HG03135 (cell line): ENCODE measurements at regions not wholly inside any gene's neighbourhood (a gene's known extent, or its start where the extent isn't known, plus 50 kb on each side); places are given as distances from the start of the nearest gene placed in this dataset.

ENCODE experiments used
- ATAC-seq: cut with Tn5 transposase; IDR thresholded peaks from one replicate; pipeline ENCODE4 v1.9.1; 2021; ENCODE audit warnings: mild to moderate bottlenecking, moderate library complexity; ENCODE audit not compliant: unreplicated experiment

DNA sequence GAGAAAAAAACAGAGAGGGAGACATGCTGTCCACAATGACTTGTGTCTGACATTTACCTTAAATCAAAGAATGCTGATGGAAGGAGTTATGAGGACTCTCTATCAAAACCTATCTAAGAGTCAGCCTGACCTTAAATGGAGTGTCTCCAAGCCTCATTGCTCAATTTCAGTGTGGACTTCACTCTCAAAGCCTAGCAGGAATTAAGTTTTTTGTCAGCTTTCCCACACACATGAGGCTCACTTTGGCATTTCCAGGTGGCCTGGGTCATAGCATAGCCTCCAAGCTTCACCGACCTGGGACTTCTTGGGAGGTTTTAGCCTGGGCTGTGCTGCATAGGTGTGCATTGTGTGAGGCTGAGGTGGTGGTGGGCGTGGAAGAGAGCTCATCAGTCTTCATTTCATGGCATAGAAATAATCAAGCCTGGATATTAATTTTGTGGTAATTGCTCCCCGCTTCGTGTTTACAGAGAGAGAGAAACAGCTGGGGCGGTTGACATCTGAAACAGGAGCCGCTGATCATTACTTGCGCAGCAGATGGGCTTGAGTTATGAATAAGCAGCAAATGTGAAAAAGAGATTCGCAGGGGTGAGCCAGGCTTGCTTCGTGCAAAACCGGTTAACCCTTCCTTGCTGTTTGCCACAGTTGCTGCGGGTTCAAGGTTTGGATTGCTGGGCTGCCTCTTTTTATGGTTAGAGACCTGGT, 647.8 kb downstream of the INHBA start:
- no peak for ATAC-seq

DNA sequence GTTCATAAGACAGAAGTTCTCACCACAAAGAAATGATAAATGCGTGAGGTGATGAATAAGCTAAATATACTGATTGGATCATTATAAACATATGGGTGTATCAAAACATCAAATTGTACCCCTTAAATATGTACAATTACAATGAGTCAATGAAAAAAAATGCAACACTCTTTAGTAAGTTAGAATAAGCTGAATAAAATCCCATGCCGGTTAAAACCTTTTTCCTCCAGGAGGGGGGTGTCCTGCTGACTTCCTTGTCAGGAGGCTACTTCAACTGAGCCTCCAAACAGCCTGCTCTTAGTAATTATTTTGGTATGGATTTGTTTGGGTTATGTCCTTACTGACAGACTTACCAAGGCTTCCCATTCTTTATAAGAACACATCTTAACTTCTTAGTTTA, 649.1 kb downstream of the INHBA start:
- ATAC-seq = no peak

DNA sequence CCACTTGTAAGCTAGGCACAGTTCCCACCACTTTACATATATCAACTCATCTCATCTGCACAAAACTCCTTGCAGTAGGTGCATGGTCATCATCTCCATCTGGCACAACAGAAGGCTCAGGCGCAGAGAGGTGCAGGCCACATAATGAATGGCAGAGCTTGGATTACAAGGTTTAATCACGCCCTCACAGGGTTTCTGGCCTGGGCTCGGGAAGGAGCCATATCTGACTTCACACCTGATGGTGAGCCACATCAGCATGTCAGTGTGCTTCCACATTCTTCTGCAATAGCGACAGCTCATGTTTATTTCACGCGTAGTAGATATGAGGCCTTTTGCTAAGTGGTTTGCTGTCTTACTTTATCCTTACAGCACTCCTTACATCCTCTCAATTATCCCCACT, 650.2 kb downstream of the INHBA start:
- no peak for ATAC-seq

DNA sequence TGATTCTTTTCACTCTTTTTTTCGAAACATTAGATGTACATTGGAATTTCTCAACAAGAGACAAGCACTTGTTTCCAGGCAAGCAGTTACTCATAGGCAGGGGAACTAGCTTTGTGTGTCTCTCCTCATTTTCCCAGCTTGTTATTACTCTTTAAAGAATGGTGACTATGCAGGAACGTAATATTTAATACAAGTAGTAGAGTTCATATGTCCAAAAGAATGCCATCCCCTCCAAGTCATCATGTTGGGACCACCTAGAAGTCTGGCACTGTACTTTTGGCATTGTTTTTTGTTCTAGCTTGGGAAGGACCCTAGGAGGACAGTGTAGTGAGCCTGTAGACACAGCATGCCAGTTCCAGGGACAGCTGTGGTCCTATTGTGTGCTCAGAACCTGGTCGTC, 650.7 kb downstream of the INHBA start:
- no peak for ATAC-seq

DNA sequence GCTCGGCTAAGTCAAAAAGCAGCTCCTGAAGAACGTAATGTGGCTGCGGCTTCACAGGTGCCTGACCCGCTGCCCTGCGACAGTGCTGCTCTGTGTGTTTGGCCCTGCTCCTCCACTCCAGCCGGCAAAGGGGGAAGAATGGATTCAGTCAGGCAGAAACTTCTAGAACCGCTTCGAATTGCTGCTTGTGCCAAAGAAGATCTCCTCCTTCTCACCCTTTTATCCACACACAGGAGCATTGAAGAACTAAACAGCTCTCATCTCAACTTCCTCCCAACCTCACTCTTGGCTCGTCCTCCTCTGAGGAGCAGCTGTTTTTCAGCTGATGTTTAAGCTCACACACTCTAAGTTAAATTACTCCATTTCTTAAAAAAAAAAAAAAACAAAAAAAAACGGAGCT, 651.4 kb downstream of the INHBA start:
- no peak for ATAC-seq

DNA sequence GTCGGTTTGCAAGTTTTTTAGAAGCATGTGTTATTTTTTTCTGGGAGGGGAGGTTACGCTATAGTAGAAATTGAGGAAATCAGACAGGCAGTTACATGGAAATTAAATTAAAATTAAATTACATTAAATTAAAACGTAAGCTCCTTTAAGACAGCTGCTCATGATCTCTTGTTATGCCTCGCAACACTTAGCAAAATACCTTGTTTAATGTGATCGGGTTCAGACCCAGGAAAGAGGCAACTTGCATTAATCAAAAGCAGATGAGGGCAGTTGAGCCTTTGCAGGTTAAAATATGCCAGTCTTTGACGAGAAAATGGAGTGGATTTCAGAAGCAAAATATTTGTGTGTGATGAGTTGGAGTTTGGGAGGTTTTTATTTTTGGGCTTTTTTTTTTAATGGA, 651.8 kb downstream of the INHBA start:
- ATAC-seq = no peak

DNA sequence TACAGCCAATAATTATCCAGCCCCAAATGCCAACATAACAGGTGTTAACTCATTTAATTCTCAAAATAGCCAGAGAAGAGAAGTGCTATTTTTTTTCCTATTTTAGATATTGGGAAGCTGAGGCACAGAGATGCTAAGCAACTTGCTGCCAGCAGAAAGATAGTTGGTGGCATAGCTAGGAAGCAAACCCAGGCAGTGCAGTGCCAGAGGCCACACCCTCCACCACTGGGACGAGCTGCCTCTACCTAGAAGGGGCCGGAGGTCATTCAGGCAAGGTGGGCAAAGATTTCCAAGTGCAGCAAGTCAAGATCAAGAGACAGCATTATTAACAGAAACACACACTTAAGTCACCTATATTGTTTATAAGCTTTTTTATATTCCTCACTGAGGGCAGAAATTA, 654.1 kb downstream of the INHBA start:
- no peak for ATAC-seq

DNA sequence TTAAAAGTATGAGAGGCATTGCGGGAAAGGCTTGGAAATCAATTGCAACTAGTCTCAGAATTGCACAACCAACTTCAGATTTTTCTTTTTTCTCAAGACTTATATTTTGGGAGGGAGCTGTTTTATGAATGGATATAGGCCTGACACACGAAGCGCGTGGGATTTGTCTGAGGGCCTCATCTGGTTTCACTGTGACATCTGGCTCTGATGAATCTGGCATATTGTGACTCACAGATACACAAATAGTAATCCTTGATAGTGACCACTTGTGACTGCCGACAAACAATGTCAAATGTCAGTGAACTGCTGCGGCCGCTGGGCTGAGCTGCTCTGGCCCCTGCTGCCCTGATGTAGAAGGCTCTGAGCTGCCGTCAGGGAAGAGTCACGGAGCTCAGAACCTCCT, 655.1 kb downstream of the INHBA start:
- no peak for ATAC-seq

DNA sequence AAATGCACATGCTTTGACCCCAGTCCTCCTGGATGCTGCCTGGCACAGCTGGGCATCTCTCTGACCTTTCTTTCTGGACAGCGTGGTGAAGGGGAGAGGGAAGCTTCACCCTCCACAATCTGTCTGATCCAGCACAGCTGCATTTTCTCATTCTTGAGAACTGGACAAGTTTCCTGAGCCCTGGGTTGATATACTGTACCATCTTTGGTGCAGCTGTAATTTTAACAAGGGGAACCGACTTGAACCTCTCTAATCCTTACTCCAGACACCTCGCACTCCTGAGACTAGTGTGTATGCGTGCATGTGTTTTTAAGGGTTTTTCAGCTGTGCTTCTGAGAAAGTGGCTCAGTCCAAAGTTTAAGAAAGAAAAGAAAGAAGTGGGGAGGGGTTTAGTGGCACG, 655.7 kb downstream of the INHBA start:
- ATAC-seq = no peak

DNA sequence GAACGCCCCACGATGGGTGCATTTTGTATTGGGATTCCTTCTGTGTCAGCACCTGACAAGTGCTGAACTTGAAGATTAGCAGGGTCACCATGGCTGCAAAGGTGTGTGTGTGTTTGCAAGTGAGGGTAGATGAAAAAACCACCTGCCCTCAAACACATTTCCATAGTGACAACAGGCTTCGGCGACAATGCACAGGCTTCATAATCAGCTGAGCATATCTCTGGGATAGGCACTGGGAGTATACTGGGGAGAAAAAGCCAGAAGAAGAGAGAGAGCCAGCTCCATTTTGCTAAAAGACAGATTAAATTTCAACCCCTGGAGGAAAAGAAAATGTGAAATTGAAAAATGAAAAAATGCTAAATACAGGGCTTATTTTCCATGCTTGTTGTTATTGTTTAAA, 656.1 kb downstream of the INHBA start:
- ATAC-seq = no peak

DNA sequence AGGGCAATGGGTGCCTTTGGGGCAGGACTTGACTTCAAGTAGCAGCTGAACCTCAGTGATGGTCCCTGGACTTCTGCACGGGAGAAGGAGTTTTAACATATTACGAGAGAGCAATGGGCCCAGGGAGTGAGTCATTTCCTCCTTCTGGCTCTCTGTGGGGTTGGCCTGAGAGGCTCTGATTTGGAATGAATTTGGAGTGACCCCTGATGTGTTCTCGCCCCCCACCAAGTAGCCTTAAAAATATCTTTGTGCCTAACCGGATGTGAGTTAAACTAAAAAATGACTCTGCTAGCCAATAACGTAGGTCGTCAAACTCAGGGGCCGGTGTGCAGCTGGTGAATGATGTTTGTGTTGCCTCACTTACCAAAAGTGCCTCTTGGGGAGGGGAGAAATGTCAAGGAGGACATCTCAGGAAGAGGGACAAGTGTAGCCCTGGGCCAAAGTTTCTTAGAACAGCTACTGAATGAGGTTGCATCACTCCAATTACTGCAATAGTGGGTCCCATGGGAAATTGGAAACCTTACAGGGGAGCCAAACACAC, 656.6 kb downstream of the INHBA start:
- ATAC-seq = no peak

DNA sequence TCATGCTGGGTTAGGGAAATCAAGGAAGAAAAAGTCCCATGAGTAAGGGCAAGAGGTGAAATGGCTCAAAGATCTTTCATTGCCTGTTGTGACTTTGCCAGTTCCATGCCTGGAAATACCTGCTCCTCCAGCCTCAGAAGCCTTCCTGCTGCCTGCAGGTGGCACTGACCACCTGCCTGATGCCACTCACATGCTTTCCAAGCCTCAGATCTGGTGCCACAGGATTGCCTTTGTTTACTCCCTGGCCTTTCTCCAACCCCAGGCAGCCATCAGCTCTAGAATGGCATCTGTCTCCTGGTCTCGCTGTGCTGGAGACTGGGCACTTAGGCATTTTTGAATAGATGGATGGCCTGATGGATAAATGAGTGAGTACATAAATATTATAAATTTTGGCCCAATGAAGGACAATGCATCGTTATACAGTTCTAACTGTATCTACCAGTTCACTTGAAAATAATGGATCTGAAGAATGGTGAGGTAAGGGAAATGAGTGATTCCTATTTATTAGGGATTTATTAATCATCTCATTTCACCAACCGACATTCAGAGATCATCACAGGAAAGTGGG, 657.2 kb downstream of the INHBA start:
- no peak for ATAC-seq

DNA sequence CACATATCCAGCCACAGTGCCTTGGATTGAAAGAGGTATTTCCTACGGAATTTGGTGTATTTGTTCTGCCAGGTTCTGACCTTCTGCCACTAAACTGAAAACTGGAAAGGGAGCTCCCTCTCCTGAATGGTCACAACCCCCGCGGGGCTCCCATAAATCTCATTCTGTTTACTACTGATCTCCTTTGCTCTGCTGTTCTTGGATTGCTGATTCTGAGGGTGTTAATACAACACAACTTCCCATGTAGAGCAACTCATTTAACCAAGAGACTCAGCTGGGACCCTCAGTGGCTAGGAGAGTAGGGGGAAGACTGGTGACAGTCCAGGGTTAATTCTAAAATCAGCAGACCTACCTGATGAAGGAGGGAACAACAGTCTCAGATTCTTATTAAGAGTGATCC, 662.9 kb downstream of the INHBA start:
- ATAC-seq = no peak

DNA sequence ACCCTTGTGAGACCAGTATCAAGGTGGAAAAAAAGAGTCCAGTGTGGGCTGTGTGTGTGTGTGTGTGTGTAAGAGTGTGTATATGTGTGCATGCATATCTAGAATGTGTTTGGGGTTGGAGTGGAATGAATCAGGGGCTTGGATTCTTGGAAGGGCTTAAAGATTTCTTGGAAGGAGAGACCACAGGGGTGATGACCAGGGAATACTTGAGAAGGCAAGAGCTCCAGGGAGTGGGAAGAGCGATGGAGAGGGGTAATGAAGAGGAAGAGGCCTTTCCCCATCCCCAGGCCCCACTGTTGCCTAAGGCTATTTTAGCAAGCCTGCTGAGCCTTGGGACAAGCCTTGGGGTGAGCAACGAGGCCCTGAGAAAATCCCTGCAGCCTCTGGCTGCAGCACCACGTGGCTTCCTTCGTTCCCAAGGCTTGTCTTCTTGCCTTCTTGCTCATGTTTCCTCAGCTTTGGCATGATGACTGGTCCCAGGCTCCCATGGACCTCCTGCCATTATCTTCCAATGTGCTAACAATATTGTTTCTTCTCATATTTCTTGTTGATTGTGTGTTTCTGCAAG, 663.4 kb downstream of the INHBA start:
- no peak for ATAC-seq

DNA sequence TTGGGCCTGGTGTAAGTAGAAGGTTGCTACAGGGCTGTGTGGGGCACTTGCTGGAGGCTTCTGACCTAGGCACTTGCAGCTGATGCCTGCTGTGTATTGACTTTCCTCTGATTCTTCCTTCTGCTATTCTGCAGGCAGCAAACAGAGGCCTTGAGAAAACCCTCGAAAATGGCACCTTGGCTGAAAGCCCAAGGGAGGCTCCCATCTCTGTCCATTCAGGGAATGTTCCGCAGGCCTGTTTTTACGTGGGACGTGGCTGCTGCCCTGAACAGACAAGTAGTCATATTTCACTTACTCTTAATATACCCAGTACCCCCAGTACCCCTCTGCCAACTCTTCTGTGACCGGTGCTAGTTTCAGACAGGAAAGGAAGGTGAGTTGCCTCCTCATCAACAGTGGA, 664.7 kb downstream of the INHBA start:
- ATAC-seq = no peak

DNA sequence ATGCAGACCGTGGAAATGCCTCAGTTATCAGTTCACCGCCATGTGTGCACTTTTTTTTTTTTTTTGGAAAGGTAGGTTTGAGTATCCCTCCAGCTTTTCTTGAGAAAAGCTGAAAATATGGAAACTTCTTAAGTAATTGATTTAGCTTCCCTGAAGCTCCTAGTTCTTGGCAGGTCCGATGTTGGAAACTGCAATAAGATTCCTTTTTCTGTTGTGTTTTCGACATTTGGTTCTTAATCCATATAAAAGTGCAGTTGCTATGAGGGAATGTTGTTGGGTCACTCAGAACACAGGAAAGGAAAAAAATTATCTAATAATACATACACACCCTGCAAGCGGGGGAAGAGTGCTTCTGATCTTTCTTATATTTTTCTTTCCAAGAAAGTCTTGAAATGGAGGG, 665.2 kb downstream of the INHBA start:
- no peak for ATAC-seq

DNA sequence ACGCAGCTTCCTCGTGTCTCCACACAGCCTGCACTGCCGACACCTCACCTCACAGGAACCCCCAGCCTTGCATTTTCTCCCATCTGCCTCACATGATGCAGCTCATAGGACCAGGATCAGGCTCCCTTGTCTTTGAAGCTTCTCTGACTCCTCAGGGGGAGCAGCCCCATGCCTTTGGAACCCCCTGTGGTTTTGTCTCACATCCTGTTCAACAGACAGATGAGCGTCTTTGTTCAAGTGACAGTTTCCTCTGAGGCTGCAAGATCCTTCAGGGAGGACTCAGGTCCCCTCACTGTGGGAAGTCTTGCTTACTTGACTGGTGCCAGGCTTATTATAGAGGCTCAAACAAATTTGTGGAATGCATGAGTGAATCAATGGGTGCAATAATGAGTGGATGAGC, 667.1 kb downstream of the INHBA start:
- ATAC-seq = no peak

DNA sequence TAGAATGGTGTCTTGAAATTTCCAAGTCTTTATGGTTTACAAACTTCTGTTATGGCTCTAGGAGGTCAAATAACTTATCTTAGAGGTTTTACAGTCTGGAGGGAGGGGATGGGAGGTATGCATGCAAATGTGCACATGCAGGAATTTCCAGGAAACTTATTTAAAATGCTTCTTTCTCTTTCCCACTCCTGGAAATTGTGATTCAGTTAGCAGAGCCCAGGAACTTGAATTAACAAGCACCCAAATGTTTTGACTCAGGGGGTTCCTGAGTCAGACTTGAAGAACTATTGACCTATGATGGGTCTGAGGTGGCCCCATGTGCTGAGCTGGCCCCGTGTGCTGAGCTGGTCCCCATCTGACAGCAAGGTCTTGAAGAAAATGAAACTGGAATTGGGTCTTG, 669.4 kb downstream of the INHBA start:
- ATAC-seq = no peak

DNA sequence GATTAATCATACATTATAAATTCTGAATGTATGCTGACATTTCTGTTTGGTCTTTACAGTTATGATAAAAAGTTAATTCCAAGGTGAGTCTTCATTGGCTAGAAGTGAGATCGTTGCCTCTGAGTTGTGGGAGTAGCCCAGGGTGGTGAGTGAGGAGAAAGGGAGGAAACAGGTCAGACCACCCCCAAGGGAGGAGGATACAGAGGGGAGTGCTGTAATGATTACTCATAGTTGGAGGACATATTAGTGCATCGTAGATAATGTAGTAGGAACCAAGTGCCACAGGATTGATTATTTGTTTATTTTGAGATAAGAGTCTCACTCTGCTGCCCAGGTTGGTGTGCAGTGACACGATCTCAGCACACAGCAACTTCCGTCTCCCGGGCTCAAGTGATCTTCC, 672.2 kb downstream of the INHBA start:
- no peak for ATAC-seq

DNA sequence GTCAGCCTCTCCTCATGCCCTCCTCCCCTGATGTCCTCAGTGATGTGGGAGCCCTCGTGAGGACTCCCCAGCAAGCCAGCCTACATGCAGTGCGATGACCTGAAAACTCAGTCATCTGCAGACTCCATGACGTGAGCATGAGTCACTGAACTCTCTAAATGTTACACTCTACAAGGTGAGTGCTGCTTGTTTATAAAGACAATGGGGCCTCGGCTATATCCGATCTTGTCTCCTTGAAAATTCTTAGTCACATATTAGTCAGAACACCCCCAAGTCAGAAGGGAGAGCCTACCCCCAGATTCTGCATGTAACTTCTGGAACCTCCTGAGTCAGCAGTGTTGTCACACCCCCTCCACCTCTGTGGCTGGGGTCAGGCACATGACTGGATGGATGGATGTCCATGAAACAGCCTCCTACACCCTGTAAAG, 673.8 kb downstream of the INHBA start:
- no peak for ATAC-seq

DNA sequence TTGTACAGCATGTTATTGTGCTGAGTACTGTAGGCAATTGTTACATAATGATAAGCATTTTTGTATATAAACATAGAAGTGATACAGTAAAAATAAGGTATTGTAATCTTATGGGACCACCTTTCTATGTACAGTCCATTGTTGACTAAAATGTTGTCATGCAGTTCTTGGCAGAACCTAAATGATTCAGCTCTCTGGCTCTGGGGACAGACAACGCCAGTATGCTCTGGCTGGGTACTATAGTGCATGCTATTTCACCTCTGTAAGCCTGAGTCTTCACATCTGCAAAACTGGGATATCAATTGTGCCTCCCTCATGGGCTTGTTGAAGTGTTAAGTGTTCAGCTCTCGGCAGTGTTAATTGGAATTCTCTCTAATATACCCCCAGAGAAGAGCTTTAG, 674.3 kb downstream of the INHBA start:
- no peak for ATAC-seq

DNA sequence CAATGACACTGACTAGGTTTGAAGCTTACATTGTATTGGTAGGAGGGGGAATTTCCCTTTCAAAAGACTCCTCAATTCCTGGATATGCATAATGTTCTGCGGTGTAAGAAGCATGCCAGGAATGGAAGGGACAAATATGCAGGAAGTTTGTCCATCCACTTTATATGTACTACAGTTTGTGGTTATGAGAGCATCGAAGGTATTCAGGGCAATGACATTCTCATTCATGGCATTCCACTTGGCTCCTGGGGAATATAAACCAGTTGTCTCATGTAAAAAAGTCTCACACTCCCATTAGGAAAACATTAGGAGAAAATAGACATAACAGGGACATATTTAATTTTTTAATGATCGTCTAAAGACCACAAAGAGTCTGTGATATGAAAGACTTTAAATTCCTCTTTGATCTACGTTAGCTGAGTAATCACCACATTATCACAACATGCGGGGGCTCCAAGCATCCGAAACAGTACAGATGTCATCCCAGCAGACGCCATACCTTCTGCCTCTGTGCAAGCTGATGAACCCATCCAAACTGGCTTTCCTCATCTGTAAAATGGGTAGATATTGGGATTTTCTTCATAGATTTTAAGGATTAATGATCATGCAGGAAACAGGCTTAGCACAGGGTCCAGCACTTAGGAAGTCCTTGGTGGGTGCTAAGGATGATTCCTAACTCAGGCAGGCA, 675.3 kb downstream of the INHBA start:
- ATAC-seq = no peak
